NCI-H1436 (cell line): ENCODE measurements at regions not wholly inside any gene's neighbourhood (a gene's known extent, or its start where the extent isn't known, plus 50 kb on each side); places are given as distances from the start of the nearest gene placed in this dataset.
"Not testable (repeated sequence)": the region's sequence is repeated elsewhere in the genome, so short reads cannot be mapped to it uniquely, and the experiment has no call there.

Experiments
- DNase-seq: peaks from one replicate; lab custom pipeline; 2025; lab: John Stamatoyannopoulos, UW

DNA sequence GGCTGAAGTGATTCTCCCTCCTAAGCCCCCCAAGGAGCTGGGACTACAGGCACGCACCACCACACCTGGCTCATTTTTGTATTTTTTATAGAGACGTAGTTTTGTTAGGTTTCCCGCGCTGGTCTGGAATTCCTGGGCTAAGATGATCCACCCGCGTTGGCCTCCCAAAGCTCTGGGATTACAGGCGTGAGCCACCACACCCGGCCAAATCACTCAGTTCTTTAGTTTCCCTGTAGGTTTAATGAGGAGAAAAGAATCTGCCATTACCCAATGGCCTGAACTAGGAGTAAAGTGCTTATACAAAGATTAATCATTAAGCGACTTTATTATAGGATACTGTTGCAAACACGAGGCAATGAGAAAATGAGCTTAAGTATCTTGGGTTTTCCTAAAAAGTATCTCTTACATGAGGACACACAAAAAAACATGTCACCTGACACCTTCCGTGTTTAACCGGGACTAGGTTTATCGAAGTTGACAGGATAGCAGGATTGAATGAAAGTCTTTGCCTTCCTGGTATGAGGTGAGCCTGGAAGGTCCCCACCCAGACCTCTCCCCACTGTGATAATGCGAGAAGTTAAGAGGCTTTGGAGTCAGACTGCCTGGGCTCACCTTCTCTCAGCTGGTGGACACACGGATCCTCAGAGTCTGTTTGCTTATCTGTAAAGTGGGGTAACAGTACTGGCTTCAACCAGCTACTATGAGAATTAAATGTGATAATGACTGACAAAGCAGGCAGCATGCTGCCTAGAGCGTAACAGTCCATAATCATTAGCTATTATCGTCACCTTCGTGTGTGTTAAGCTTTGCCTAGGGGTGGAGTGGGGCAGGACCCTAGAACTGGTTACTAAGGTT is 133.5 kb upstream of the KRAS start:
- DNase-seq: no peak

DNA sequence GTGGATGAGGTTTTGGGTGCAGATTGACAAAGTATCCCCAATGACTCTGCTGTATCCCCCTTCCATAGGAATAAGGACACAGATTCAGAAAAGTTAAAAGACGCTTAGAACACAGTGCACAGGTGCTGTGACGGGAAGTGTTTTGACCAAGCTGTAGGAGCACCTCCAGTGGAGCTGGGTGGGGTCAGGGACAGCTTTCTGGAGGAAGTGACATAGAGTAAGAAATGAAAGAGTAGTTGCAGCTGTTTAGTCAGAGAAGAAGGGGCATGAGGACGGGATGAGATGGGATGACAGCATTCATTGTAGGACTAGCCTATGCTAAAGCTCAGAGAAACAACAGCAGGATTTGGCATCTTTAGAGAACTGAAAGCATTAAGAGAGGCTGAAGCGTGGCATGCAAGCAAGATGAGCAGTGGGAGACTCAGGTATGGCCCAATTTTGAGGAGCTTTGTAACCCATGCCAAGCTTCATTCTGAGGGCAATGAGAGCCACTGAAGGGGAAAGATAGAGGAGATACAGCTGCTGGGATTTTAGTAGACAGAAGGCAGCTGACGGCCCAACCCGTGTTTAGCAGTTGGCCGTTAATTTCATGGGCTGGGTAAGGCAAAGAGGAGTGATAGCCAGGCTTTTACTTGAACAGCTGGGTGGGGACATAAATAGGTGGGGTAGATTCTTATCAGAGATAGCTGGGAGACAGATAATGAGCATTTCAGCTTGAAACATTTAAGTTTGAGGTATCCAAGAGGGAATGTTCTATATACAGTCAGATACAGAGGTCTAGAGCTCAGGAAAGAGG is 131.8 kb upstream of the KRAS start:
- DNase-seq: no peak

DNA sequence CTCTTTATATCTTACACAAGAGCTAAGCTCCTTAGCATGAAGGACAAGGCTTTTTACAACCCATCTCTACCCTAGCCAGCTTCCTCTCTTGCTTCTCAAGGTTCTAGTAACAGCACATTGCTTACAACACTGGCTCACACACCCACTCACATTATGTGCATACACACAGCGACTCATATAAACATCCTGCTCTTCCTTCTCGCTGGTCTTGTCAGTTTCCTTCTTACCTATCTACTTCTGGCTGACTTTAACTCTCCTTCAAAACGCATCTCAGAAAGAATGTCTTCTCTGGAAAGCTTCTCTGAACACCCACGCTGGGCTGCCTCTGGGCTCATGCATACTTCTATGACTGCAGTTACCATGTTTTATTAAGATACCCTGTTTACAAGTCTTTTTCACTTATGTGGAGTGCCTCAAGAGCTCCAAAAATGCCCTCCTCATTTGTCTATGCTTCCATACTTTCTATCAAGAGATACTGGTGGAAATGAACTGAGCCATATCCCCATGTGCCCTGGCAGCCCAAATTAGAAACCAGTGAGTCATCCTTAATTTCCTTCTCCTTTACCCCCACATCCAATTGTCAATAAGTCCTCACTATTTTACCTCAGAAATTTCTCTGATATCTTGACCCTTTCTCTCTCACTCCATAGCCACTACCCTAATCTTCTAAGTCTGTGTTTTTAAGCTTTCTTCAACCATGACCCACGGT is 126.9 kb upstream of the KRAS start:
- DNase-seq: no peak

DNA sequence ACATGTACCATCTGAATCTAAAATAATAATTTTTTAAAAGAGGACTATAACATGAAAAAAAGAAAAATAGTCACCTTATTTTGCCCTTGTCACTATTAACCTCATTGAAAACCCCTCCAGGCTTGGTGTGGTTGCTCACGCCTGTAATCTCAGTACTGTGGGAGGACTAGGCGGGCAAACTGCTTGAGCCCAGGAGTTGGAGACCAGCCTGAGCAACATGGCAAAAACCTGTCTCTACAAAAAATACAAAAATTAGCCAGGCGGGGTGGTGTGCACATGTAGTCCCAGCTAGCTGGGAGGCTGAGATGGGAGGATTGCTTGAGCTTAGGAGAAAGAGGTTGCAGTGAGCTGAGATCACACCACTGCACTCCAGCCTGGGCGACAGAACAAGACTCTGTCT is 126.3 kb upstream of the KRAS start:
- no peak for DNase-seq

DNA sequence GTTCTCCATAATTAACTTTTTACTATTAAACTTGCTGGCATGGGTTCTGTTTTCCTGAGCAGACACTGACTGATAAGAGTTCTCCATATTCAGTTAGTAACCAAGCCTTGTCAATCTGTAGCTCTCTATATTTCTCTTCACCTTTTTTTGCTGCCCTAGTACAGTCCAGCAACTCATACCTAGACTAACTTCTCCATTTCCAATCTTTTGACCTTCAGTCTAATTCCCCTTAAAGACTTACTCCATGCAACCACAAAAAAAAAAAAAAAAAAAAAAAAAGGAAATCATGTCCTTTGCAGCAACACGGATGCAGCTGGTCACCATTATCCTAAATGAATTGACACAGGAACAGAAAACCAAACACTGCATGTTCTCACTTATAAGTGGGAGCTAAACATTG is 125.7 kb upstream of the KRAS start:
- DNase-seq: no peak

DNA sequence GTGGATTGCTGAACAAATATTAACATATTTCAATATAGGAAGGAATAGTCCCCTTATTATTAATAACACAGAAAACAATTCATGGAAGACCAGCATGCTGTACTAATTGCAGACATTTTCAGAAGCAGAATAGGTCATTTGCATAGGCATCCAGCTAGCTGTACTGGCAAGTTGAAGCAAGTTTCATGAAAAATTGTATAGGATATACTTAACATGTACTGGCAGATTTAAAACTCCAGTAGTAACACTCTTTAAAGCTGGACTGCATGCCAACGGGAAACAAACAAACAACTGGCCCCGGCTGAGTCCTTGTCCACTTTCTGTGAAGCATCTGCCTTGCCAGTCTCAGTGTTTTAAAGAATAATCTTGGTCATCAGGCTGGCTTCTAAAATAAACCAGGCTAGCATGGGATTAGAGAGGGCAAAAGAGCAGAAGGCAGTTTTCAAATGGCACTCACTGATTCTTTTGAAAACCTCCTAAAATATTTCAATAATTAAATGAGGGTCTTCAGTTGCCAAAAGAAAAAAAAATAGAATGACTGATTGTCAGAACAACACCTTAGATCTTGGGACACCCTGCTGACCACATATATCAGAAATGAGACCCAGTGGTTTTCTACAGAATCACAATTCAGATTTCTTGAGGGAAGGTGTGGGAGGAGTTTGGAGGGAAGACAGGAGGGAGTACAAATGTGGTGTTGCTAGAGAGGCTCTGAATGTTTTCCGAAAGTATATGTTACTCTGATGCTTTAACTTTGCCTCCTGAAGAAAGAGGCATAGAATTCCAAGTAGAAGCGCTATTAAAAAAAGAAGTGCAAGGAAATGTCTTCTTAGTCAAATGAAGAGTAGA is 122.5 kb upstream of the KRAS start:
- no peak for DNase-seq

DNA sequence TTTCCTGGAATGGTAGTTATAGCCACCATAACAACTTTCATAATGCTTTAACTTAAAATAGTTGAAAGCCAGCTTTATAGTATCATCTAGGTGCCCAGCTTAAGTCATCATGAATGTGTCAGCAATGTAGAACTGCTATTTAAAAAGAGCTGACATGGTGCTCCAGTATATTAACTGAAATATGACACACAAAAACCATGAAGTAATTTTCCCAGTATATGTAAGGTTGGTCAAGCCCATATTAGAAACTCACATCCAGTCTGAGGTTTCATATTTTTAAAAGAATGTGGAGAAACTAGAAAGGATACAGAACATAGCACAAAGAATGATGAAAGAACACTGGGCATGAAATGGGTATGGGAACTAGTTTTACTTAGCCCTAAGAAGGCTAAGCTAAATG is 121.3 kb upstream of the KRAS start:
- no peak for DNase-seq

DNA sequence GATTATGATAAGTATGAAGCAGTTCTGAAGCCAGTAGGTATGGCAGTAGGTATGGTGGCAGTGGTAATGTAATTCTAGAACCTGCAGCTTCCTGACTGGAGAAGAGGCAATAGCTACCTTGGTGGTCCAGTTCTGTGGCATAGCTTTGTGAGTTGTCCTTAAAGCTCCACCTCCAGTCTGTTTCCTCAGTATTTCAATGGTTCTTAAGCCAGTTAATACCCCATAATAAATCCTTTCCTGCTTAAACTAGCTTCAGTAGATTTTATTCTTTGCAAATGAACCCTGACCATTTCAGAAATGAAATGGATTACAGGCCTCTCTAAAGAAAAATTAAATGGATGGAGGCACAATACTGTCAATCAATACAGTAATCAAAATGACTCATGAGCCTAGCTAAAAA is 117.8 kb upstream of the KRAS start:
- no peak for DNase-seq

DNA sequence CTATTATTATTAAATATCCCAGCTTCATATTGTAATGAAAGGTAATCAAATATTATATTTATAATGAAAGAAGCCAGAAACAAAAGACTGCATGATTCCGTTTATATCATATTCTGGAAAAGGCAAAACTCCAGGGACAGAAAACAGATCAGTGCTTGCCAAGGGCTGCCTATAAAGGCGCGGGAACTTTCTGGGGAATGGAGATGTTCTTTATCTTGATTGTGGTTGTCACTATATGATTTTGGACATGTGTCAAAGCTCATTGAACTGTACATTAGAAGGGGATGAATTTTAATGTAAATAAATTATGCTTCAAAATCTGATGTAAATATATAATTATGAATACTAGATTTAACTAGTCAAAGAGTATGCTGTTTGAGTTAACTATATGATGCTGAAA is 115.4 kb upstream of the KRAS start:
- DNase-seq: no peak

DNA sequence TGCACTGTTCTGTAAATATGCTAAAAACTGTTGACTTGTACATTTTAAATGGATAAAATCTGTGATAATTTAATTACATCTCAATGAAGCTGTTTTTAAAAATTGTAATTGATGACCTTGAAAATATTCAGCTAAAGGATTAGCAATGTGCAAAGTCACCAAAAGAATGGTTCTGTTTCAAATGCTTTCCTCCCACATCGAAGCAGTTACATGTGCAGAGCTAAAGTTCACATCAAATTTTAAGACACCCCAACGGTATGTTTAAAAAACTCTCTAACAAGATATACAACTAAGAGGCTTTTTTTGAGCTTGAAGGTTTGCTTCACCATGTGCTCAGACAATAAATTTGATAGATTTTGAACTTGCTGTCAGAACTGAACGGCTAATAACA is 114.6 kb upstream of the KRAS start:
- DNase-seq: no peak

DNA sequence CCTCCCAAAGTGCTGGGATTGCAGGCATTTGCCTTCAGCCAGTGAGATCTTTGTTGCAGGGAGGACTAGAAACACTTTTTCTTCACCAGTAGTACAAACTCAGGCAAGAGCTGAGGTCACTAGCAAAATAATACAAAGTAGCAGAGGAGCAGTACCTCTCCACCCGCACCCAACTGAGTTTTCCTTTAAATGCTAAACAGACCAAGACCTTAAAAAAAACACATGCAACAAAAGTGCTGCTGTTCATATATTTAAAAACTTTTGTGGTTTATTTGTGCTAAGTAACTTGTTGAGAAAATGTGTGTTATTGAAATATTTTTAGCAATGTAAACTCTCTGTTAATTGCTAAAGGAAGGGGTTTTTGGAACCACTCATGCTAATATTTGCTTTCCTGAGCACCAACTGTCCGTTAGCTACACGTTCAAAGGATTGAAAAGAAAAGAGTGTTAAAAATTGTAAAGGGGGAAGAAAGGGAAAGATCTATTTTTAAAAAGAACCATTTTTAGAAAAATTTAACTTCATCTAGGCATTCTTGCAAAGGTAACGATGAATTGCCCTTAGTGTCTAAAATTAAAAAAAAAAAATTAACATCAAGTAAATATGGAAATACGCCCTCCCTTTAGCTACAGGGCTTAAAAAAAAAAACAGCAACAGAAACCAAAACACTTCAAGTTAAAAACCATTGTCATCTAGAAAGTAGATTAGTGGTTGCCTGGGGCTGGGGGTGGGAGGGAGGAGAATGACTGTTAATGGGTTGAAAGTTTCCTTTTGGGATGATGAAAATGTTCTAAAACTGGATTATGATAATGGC is 114.0 kb upstream of the KRAS start:
- DNase-seq: no peak

DNA sequence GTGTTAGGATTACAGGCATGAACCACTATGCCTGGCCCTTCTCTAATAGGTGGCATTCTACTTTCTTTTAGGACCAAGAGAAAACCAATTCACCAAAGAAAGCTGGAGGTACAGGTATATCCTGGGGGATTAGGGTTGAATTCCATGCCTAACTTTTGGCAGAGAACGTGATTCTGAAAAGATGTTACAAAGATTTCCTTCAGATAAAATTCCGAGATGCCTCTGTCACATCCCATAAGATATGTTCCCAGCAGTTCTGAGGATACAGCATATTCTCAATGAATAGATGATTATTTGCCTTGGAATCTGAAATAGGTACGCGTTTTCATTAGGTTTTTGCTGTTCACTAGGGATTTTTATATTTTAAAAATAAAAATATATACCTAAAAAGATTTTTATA is 111.9 kb upstream of the KRAS start:
- DNase-seq: no peak

DNA sequence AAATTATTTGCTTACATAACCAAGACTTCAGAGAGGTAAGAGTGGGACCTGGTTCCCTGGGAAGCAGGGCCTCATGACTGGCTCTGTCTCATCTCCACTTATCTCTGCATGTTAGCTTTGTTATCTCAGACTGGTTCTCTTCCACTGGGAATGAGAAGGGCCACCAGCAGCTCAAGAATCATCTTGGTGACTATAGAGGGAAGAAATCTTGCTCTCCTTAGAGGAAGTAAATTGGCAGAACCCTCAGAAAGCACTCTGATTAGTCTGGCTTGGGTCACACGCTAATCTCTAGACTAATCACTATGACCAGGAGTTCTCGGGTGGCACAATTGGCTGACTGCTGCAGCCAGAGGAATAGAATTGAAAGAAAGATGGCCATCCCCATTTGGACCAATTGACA is 110.8 kb upstream of the KRAS start:
- DNase-seq: no peak

DNA sequence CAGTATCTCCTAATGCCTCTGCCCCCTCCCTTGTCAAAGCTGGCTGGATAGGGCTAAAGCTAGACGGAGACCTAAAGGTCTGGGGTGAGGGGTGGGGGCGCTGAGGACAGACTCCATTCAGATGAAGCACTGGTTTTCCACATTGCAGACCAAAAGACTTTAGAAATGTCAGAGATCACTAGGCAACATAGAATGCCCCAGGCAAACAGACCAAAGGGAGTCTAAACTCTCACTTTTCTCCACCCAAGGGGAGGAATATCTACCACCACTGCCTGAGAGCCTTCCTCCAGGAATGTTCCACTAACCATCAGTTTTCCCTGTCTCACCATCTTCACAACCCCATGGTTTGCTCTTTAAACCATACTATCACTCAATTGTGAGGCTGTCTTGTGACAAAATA is 106.9 kb upstream of the KRAS start:
- no peak for DNase-seq

DNA sequence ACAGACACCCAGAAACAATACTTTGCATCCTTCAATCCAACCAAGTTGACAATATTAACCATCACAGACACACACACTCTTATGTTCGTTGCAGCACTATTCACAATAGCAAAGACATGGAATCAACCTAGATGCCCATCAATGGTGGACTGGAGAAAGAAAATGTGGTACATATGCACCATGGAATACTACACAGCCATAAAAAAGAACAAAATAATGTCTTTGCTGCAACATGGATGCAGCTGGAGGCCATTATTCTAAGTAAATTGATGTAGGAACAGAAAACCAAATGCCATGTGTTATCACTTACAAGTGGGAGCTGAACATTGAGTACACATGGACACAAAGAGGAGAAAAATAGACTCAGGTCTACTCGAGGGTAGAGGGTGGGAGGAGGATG is 102.2 kb upstream of the KRAS start:
- DNase-seq: not testable (repeated sequence)

DNA sequence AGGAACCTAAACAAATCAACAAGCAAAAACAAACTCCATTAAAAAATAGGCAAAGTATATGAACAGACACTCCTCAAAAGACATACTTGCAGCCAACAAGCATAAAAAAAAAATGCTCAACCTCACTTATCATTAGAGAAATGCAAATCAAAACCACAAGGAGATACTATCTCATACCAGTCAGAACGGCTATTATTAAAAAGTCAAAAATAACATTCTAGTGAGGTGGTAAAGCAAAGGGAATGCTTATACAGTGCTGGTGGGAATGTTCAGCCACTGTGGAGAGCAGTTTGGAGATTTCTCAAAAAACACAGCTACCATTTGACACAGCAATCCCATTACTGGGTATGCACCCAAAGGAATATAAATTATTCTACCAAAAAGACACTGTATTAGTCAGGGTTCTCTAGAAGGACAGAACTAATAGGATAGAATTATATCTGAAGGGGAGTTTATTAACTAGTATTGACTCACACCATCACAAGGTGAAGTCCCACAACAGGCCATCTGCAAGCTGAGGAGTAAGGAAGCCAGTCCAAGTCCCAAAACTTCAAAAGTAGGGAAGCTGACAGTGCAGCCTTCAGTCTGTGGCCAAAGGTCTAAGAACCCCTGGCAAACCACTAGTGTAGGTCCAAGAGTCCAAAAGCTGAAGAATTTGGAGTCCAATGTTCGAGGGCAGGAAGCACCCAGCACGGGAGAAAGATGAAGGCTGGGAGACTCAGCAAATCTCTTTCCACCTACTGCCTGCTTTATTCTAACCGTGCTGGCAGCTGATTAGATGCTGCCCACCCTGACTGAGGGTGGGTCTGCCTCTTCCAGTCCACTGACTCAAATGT is 101.6 kb upstream of the KRAS start:
- DNase-seq: no peak

DNA sequence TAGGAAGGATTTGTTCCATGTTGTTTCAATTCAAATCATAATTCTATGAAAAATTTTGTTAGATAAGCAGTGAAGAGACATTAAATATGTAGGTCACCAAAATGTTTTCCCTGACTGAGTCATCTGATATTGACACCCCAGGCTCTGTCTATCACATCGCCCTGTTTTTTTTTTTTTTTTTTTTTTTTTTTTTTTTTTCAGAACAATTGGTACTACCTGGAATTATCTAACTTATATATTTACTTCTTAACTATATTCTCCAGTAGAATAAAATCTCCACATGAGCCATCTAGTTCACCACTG is 97.8 kb upstream of the KRAS start:
- DNase-seq: no peak

DNA sequence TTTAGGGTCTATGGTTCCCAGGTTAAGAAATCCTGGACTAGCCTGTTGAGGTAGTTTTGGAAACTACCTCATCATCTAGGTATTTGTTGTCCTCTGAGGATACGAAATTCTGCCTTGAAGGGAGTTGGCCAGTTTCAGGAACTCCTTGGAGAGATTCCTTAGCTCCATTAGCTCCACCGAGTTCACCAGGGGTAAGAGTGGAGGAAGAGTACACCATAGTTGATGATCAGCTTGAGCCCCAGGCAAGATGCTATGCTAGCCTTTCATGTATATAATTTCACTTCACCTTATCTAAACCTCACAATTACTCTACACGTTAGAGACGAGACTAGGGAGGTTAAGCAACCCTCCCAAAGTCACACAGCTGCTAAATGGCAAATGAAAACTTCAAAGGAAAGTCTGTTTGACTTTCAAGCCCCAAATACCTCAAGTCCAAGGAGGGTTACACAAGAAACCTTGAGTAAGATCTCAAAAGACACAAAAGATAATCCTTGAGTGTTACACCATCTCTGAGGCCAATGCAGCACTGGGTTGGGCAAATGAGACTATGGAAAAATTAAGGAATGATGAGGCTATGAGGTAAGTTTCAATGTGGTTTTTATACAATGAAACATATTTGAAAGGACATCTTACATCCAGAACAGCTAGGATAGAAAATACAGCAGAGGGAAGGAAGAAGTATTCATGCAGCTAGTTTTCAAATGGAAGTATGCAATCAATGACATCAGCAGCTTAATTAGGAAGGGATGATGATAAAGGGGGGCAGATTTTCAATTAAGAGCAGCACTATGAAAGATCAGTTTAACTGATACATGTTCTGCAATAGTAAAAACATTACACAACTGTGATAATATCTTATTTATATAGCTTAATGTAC is 97.2 kb upstream of the KRAS start:
- DNase-seq: no peak

DNA sequence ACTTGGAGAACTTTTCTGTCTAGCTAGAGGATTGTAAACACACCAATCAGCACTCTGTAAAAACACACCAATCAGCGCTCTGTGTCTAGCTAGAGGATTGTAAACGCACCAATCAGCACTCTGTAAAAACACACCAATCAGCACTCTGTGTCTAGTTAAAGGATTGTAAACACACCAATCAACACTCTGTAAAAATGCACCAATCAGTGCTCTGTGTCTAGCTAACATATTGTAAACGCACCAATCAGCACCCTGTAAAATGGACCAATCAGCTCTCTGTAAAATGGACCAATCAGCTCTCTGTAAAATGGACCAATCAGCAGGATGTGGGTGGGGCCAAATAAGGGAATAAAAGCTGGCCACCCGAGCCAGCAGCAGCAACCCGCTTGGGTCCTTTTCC is 91.1 kb upstream of the KRAS start:
- DNase-seq: not testable (repeated sequence)
